HS-27A (cell line): ENCODE measurements at regions not wholly inside any gene's neighbourhood (a gene's known extent, or its start where the extent isn't known, plus 50 kb on each side); places are given as distances from the start of the nearest gene placed in this dataset.
A peak's percentile ranks its signal among the peaks of the same experiment; 100 is the strongest.

Source experiments
- DNase-seq: peaks from one replicate; pipeline ENCODE4 v3.0.0-alpha.2; 2012; ENCODE audit warnings: low read depth, missing footprints

- DNase-seq: no peak
These were observed 86.1 kb upstream of the BZW1 start for GRCh38 chr2:200725596-200725995.

GRCh38 chr2:200728630-200729029, 83.1 kb upstream of the BZW1 start:
- no peak for DNase-seq

- DNase-seq: no peak
These were observed 81.4 kb upstream of the BZW1 start for GRCh38 chr2:200730302-200730701.

- DNase-seq: no peak
These were observed 80.8 kb upstream of the BZW1 start for GRCh38 chr2:200730960-200731359.

GRCh38 chr2:200732866-200733265, 78.8 kb upstream of the BZW1 start:
- no peak for DNase-seq

- DNase-seq: no peak
These were observed 78.0 kb upstream of the BZW1 start for GRCh38 chr2:200733713-200734198.

- no peak for DNase-seq
These were observed 76.6 kb upstream of the BZW1 start for GRCh38 chr2:200735061-200735460.

- no peak for DNase-seq
These were observed 75.0 kb upstream of the BZW1 start for GRCh38 chr2:200736646-200737274.

- no peak for DNase-seq
These were observed 74.1 kb upstream of the BZW1 start for GRCh38 chr2:200737585-200737984.

GRCh38 chr2:200738590-200738989, 73.1 kb upstream of the BZW1 start:
- DNase-seq: no peak

- no peak for DNase-seq
These were observed 70.8 kb upstream of the BZW1 start for GRCh38 chr2:200740907-200741306.

- DNase-seq: no peak
These were observed 70.1 kb upstream of the BZW1 start for GRCh38 chr2:200741468-200742202.

GRCh38 chr2:200742426-200742825, 69.3 kb upstream of the BZW1 start:
- DNase-seq: no peak

- no peak for DNase-seq
These were observed 68.6 kb upstream of the BZW1 start for GRCh38 chr2:200743042-200743676.

- DNase-seq: no peak
These were observed 67.5 kb upstream of the BZW1 start for GRCh38 chr2:200744201-200744602.

- DNase-seq: no peak
These were observed 65.4 kb upstream of the BZW1 start for GRCh38 chr2:200746301-200746700.

GRCh38 chr2:200747668-200748618, 63.8 kb upstream of the BZW1 start:
- DNase-seq: peak; percentile 94

GRCh38 chr2:200748779-200749178, 62.9 kb upstream of the BZW1 start:
- DNase-seq: no peak

- DNase-seq: no peak
These were observed 61.9 kb upstream of the BZW1 start for GRCh38 chr2:200749631-200750322.

GRCh38 chr2:200750323-200750910, 61.3 kb upstream of the BZW1 start:
- DNase-seq: no peak

- no peak for DNase-seq
These were observed 59.9 kb upstream of the BZW1 start for GRCh38 chr2:200751786-200752185.
